ENCODE measurements at regions not wholly inside any gene's neighbourhood (a gene's known extent, or its start where the extent isn't known, plus 50 kb on each side); places are given as distances from the start of the nearest gene placed in this dataset.

GRCh38 chr11:80593648-80594374 is 1153.0 kb upstream of the TENM4 start:
- TF ChIP-seq POLR2A (IDR thresholded peaks at IDR 0.05) (no peak), CTCF (IDR thresholded peaks at IDR 0.05) (no peak)
